ENCODE measurements at regions not wholly inside any gene's neighbourhood (a gene's known extent, or its start where the extent isn't known, plus 50 kb on each side); places are given as distances from the start of the nearest gene placed in this dataset.

DNA sequence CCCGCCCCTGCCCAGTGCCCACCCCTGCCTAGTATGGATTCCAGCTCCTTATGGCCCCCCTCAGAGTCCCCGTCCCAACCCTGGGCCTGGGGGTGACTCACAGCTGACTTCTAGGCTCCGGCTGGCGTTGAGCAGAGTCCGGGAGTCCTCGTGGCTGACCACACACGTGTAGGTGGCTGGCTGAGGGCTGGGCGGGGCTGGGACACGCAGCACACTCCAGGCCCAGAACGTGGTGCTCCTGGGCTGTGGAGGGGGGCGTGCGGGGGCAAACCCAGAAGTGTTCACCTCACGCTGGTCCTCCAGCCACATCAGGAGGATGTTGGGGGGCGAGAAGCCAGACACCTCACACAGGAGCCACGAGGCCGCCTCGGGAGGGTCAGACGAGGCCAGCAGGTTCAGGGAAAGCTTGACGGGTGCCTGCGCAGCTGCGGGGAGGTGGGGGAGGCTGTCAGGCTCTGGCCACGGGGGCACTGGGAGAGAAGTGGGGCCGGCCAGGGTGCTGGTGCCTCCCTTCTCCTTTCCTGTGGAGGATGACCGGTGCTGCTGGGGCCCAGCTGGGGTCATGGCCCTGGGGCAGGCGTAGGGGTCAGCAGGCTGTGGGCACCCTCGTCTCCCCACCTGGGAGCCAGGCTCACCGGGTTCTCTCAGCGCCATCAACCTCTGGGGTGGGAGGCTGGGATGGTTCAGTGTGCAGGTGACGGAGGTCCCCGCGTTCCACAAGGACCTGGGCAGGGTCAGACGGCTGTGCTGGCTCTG, 314.1 kb downstream of the TMEM121 start:
- H3K4me3 ChIP-seq (ENCODE audit: control insufficient read depth, low read depth, low read length) = no peak overlapping the region
- TF ChIP-seq, protein P1, sequence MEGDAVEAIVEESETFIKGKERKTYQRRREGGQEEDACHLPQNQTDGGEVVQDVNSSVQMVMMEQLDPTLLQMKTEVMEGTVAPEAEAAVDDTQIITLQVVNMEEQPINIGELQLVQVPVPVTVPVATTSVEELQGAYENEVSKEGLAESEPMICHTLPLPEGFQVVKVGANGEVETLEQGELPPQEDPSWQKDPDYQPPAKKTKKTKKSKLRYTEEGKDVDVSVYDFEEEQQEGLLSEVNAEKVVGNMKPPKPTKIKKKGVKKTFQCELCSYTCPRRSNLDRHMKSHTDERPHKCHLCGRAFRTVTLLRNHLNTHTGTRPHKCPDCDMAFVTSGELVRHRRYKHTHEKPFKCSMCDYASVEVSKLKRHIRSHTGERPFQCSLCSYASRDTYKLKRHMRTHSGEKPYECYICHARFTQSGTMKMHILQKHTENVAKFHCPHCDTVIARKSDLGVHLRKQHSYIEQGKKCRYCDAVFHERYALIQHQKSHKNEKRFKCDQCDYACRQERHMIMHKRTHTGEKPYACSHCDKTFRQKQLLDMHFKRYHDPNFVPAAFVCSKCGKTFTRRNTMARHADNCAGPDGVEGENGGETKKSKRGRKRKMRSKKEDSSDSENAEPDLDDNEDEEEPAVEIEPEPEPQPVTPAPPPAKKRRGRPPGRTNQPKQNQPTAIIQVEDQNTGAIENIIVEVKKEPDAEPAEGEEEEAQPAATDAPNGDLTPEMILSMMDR (IDR thresholded peaks at IDR 0.05; ENCODE audit: control insufficient read depth, insufficient read depth, low read depth, low read length, missing control alignments) = no peak
- no peak for DNase-seq (ENCODE audit: low read depth)

GRCh38 chr14:105841022-105842009, 314.9 kb downstream of the TMEM121 start:
- no peak for DNase-seq (ENCODE audit: low read depth)
- no peak overlapping the region for H3K4me3 ChIP-seq (ENCODE audit: control insufficient read depth, low read depth, low read length)
- TF ChIP-seq, protein P1 (IDR thresholded peaks at IDR 0.05; ENCODE audit: control insufficient read depth, insufficient read depth, low read depth, low read length, missing control alignments) = no peak

DNA sequence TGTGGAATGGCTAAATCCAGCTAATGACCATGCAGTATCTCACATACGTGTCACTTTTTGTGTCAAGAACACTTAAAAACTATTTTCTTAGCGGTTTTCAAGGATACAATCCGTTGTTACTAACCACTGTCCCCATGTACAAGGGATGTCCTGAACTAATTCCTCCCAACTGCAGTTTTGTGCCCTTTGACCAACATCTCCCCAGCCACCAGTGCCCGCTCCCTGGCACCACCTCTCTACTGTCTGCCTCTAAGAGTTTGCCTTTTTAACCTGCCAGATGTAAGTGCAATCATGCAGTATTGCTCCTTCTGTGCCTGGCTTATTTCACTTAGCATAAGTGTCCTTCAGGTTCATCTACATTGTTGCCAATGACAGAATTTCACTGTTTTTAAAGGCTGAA, 315.7 kb downstream of the TMEM121 start:
- TF ChIP-seq, protein P1 (IDR thresholded peaks at IDR 0.05; ENCODE audit: control insufficient read depth, insufficient read depth, low read depth, low read length, missing control alignments) = no peak
- H3K4me3 ChIP-seq (ENCODE audit: control insufficient read depth, low read depth, low read length) = no peak overlapping the region
- DNase-seq (ENCODE audit: low read depth) = no peak

DNA sequence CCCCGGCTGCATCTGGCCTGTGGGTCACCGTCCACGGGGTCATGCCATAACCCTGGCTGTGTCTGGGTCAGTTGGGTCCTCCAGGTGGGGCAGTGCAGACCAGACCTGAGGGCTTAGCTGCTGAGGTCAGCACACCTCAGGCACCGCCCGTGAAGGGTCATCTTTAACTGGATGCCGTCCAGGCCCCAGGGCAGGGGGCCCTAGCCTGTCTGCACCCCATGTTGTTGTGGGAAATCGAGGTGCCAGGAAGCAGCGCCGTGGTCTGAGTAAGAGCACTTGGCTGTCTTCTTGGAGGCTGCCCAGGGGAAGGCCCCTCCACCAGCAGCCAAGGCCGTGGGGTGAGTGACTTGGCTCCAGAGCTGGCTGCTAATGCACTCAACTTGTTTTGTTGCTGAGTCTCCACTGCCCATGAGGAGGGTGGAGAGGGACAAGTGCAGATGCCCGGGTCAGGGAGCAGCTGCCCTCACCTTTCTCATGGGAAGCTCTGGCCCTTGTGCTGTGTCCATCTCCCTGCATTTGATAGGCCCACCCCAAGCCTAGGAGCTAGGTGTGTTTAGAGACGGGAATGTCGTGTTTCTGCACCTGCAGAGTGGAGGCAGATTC, 317.2 kb downstream of the TMEM121 start:
- TF ChIP-seq, protein P1 (IDR thresholded peaks at IDR 0.05; ENCODE audit: control insufficient read depth, insufficient read depth, low read depth, low read length, missing control alignments) = no peak
- no peak for DNase-seq (ENCODE audit: low read depth)
- no peak overlapping the region for H3K4me3 ChIP-seq (ENCODE audit: control insufficient read depth, low read depth, low read length)

DNA sequence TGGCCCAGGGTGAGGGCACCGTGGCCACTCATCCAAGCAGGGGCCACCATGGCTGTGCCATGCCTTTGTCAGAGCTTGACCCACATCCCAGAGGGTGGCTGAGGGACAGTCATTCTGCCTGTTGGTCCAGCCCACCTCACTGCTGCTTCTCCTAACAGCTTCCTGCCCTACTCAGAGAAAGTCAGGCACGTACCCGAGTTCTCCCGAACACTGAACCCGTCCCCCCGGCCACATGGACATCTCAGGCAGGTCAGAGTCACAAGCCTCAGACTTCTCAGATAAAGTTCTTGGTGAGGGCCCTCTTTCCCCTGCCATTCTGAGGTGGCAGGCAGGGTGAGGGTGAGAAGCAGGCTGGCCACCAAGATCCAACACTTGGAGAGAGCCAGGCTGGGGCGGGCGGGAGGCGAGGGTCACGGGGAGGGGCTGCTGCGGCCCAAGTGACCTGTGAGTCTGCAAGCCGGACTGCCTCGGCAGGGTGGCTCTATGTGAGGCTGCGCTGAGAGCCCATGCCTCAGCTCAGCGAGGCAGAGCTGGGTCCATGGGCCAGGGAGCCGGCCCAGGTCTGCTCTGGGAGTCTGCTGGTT, 317.8 kb downstream of the TMEM121 start:
- no peak for DNase-seq (ENCODE audit: low read depth)
- TF ChIP-seq, protein P1 (IDR thresholded peaks at IDR 0.05; ENCODE audit: control insufficient read depth, insufficient read depth, low read depth, low read length, missing control alignments) = no peak
- H3K4me3 ChIP-seq (ENCODE audit: control insufficient read depth, low read depth, low read length) = no peak overlapping the region
